Ectodermal cell (in vitro differentiated cells): ENCODE measurements at regions not wholly inside any gene's neighbourhood (a gene's known extent, or its start where the extent isn't known, plus 50 kb on each side); places are given as distances from the start of the nearest gene placed in this dataset.
A peak's percentile ranks its signal among the peaks of the same experiment; 100 is the strongest.

Experiments used
- H3K27ac ChIP-seq: 2 replicates; pipeline ENCODE4 v1.7.0; 2013; ENCODE audit warnings: mild to moderate bottlenecking, low read depth, low read length; ENCODE audit not compliant: insufficient read depth, poor library complexity, severe bottlenecking
- H3K27me3 ChIP-seq: 2 replicates; pipeline ENCODE4 v1.7.0; 2013; ENCODE audit warnings: mild to moderate bottlenecking, low read length; ENCODE audit not compliant: insufficient read depth, control insufficient read depth, poor library complexity, severe bottlenecking
- H3K36me3 ChIP-seq: one replicate; pipeline ENCODE4 v1.7.0; 2013; ENCODE audit warnings: low read length; ENCODE audit not compliant: control insufficient read depth, insufficient read depth
- H3K4me1 ChIP-seq: one replicate; pipeline ENCODE4 v1.7.0; 2013; ENCODE audit warnings: low read length; ENCODE audit not compliant: control insufficient read depth, insufficient read depth
- H3K4me3 ChIP-seq: 2 replicates; pipeline ENCODE4 v1.7.0; 2013; ENCODE audit warnings: low read depth, low read length, control low read depth; ENCODE audit not compliant: insufficient read depth
- H3K9me3 ChIP-seq: 2 replicates; pipeline ENCODE4 v1.7.0; 2013; ENCODE audit warnings: mild to moderate bottlenecking, low read length, moderate library complexity; ENCODE audit not compliant: control insufficient read depth
- WGBS, 2 experiments: methylation state at CpG; one replicate each; pipeline ENCODE4 v1.1.7; 2013; ENCODE audit warnings: missing lambda C conversion rate in 2 of 2; 5-methylcytosine and 5-hydroxymethylcytosine counted together

DNA sequence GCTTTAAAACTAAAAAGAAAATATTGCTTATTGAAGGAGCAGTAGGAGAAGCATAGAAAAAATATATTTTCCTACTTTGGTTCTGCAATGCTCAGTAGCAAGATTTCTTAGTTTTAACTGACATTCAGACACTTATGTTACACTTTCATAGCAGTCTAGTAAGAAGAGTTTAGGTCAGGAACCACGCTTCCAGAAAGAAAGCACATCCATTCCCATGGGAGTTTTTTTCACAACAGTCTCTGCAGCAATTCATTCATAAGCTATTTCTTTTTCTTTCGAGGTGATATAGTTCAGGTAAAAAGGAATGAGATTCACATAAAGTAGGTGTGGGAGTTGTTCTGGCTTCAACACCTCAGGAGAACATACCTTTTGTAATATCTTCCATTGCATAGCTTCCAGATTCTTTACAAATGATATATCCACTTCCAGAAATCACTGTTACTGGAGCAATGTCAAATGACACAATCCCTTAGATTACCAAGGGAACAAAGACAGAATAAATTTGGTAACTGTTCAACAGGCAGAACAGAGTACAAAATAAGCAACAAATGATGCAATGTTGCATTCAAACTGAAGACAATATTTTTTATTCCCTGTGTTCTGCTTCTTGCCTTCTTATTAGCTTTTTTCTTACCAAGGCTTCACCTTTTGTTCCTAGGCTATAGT, 95.2 kb upstream of the GULP1 start:
- H3K4me1 ChIP-seq: no peaks in the 10 kb centered on the region
- no peaks in the 10 kb centered on the region for H3K9me3 ChIP-seq
- 100% methylated on average over 1 of the region's 2 CpGs for WGBS, 2 experiments
- H3K27ac ChIP-seq: no peak overlapping the region
- no peaks in the 10 kb centered on the region for H3K27me3 ChIP-seq
- no peaks in the 10 kb centered on the region for H3K36me3 ChIP-seq
- H3K4me3 ChIP-seq: no peak overlapping the region

GRCh38 chr2:188199716-188200128, 92.0 kb upstream of the GULP1 start:
- Histone ChIP-seq H3K9me3 (no peaks in the 10 kb centered on the region), H3K27me3 (no peaks in the 10 kb centered on the region), H3K4me1 (no peaks in the 10 kb centered on the region), H3K27ac (no peak overlapping the region), H3K36me3 (no peaks in the 10 kb centered on the region), H3K4me3 (no peak overlapping the region)
- 92 to 93% methylated on average over 2 to 3 of the region's 3 CpGs for WGBS, 2 experiments

DNA sequence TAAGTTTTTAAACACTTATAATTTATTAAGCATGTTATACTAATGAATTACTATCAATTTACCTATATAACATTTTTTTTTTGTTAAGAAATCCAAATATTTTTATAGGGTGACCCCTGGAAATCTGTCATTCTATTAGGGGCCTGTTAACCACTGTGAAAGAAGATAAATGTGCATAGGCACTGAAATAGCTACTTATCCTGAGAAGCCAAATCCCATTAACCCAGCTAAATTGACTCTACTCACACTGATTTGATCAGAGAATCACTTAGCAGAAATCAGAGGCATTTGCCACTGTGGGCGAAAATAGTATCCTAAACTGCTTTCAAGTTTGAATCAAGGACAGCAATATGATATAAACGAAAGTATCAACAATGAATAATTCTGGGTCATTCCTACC, 90.0 kb upstream of the GULP1 start:
- Histone ChIP-seq H3K36me3 (no peaks in the 10 kb centered on the region), H3K27ac (no peak overlapping the region), H3K9me3 (no peaks in the 10 kb centered on the region), H3K4me3 (no peak overlapping the region), H3K4me1 (no peaks in the 10 kb centered on the region), H3K27me3 (no peaks in the 10 kb centered on the region)
- WGBS, 2 experiments: 91 to 100% methylated on average over 2 of the region's 2 CpGs

DNA sequence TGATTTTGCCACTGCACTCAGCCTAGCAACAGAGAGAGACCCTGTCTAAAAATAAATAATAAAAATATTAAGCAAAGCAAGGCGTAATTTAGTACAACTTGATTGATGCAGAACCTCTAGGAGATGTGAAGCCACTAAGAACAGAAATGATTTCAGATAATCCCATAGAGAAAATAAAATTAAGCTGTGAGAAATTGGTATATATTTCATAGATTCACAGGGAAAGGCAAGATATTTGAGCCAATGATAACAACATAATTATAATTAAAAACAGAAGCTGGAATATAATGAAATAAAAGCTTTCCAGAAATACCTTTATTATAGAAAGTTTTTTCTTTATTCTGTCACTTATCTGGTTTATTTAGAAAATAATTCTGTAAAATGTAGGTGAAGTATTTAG, 88.9 kb upstream of the GULP1 start:
- H3K27me3 ChIP-seq: no peaks in the 10 kb centered on the region
- H3K27ac ChIP-seq: no peak overlapping the region
- no peaks in the 10 kb centered on the region for H3K36me3 ChIP-seq
- no peaks in the 10 kb centered on the region for H3K9me3 ChIP-seq
- H3K4me3 ChIP-seq: no peak overlapping the region
- WGBS, 2 experiments: no CpG with 5 or more reads among the region's 1 CpG
- H3K4me1 ChIP-seq: no peaks in the 10 kb centered on the region

DNA sequence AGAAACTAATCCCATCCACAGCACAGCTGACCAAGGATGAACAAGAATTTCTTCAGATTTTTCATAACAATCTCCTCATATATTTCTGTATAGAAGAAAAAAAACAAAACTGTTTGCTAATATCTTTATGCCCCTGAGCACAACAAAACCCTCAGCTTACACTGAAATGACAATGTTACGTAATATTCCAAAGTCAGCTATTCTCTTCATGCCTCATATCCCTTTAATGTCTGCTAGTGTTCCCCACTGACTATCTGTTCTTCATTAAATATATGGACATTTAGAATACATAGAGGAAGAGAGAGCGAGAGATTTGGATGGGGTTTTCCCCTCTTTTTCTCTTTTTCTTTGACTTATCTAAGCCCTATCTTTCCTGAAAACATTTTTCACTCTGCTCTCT, 87.9 kb upstream of the GULP1 start:
- no peaks in the 10 kb centered on the region for H3K9me3 ChIP-seq
- H3K27ac ChIP-seq: no peak overlapping the region
- no peaks in the 10 kb centered on the region for H3K27me3 ChIP-seq
- WGBS, 2 experiments: 89 to 92% methylated on average over 2 of the region's 2 CpGs
- no peaks in the 10 kb centered on the region for H3K4me1 ChIP-seq
- no peak overlapping the region for H3K4me3 ChIP-seq
- no peaks in the 10 kb centered on the region for H3K36me3 ChIP-seq

- H3K4me3 ChIP-seq: no peak overlapping the region
- no peaks in the 10 kb centered on the region for H3K36me3 ChIP-seq
- no peaks in the 10 kb centered on the region for H3K4me1 ChIP-seq
- no peaks in the 10 kb centered on the region for H3K27me3 ChIP-seq
- H3K27ac ChIP-seq: no peak overlapping the region
- WGBS, 2 experiments: 85% methylated on average over 1 of the region's 1 CpG; no CpG with 5 or more reads in 1 of the 2 experiments
- no peaks in the 10 kb centered on the region for H3K9me3 ChIP-seq
These were observed 86.8 kb upstream of the GULP1 start for GRCh38 chr2:188204824-188205223.

DNA sequence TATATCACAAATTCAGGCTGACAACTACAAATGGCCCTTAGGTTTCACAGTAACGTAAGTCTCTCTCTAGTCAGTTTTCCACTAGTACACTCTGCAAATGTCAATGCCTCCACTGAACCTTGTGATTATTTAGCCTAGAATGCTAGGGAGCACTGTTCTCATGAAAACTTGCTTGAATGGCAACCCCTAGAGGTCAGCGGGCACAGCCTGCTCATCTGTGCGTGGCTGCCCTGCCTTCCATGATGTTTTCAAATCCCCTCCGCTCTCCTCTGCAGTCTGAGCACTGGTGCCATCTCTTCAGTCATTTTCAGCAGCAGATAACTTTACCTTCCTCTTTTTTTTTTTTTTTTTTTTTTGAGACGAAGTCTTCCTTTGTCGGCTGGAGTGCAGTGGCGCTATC, 84.1 kb upstream of the GULP1 start:
- Histone ChIP-seq H3K36me3 (no peaks in the 10 kb centered on the region), H3K4me1 (no peaks in the 10 kb centered on the region), H3K27ac (no peak overlapping the region), H3K9me3 (no peaks in the 10 kb centered on the region), H3K27me3 (no peaks in the 10 kb centered on the region), H3K4me3 (no peak overlapping the region)
- 91 to 92% methylated on average over 7 of the region's 7 CpGs for WGBS, 2 experiments

DNA sequence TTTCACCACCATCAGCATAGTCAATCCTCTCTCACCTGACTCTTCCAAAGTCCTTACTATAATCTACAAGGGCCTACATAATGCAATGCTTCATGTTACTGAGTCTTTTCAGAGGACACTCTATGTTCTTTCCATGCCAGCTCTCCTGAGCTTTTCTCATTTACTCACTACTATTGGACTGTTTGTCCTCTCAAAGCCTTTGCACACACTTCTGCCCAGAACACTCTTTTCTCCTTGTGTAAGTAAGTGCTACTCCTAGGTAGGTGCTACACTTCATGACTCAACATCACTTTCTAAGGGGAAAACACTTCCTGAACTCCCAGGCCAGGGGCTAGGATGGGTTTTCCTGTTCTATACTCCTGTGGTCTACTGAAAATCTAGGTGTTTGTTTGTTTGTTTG, 82.5 kb upstream of the GULP1 start:
- no peak overlapping the region for H3K4me3 ChIP-seq
- no peaks in the 10 kb centered on the region for H3K9me3 ChIP-seq
- H3K36me3 ChIP-seq: no peaks in the 10 kb centered on the region
- no peaks in the 10 kb centered on the region for H3K27me3 ChIP-seq
- no peaks in the 10 kb centered on the region for H3K4me1 ChIP-seq
- H3K27ac ChIP-seq: no peak overlapping the region

DNA sequence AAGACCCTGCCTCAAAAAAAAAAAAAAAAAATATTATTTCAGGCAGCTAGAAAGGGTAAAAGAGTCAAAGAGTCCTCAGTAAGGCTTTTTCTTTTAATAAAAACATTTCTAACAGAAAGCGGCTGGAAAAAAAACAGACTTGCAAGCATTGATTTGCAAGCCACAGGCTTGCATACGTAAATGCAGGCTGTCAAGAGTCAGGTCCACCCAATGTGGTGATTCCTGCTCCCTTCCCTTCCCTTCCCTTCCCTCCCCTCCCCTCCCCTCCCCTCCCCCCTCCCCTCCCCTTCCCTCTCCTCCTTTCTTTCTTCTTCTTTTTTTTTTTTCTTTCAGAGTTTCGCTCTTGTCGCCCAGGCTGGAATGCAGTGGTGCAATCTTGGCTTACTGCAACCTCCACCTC, 74.4 kb upstream of the GULP1 start:
- H3K4me3 ChIP-seq: no peak overlapping the region
- H3K4me1 ChIP-seq: no peaks in the 10 kb centered on the region
- no peaks in the 10 kb centered on the region for H3K27me3 ChIP-seq
- 86 to 90% methylated on average over 4 of the region's 4 CpGs for WGBS, 2 experiments
- H3K27ac ChIP-seq: no peak overlapping the region
- no peaks in the 10 kb centered on the region for H3K36me3 ChIP-seq
- no peaks in the 10 kb centered on the region for H3K9me3 ChIP-seq

- Histone ChIP-seq H3K9me3 (no peaks in the 10 kb centered on the region), H3K4me1 (no peaks in the 10 kb centered on the region), H3K27me3 (no peaks in the 10 kb centered on the region), H3K4me3 (no peak overlapping the region), H3K27ac (peak overlapping the region; percentile 8), H3K36me3 (no peaks in the 10 kb centered on the region)
- 94 to 100% methylated on average over 1 of the region's 1 CpG for WGBS, 2 experiments
These were observed 72.1 kb upstream of the GULP1 start for GRCh38 chr2:188219541-188219940.

DNA sequence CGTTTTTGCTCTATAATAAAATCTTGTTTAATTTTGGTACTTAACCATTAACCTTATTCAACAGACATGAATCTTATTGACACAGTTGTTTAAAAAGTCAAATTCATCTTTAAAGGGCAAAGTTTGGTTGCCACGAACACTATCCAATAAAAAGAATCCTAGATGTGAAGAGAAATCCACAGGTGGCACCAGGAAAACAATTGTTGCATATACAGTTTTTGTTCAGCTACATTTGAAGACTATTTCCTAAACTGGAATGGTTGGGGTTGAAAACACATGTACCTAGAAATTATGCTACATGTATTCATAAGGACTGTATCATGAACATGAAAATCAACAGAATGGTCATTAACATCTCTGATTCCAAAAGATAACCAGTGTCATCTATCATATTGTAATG, 71.1 kb upstream of the GULP1 start:
- no peaks in the 10 kb centered on the region for H3K9me3 ChIP-seq
- H3K4me1 ChIP-seq: no peaks in the 10 kb centered on the region
- no peak overlapping the region for H3K27ac ChIP-seq
- H3K4me3 ChIP-seq: no peak overlapping the region
- WGBS, 2 experiments: 95 to 100% methylated on average over 1 of the region's 2 CpGs
- H3K36me3 ChIP-seq: no peaks in the 10 kb centered on the region
- H3K27me3 ChIP-seq: no peaks in the 10 kb centered on the region
